Activated naive CD8-positive, alpha-beta T cell treated with anti-CD3 and anti-CD28 coated beads, Interleukin-2, amount 50 U/mL, for 24 hours (primary cell): ENCODE measurements at regions not wholly inside any gene's neighbourhood (a gene's known extent, or its start where the extent isn't known, plus 50 kb on each side); places are given as distances from the start of the nearest gene placed in this dataset.

Experiments used
- ATAC-seq: fragments of 150-1000 bp; cut with Tn5 transposase; one replicate; pipeline ENCODE4 v1.10.0; 2021
- DNase-seq: peaks from one replicate; pipeline ENCODE4 v3.0.0; 2021
- H3K27ac Mint-ChIP-seq: one replicate; pipeline ENCODE4 v1.8.0; 2021; ENCODE audit warnings: mild to moderate bottlenecking, mixed read lengths
- H3K27me3 Mint-ChIP-seq: one replicate; pipeline ENCODE4 v1.8.0; 2021; ENCODE audit warnings: mixed read lengths
- H3K36me3 Mint-ChIP-seq: one replicate; pipeline ENCODE4 v1.8.0; 2021; ENCODE audit warnings: low read depth, mixed read lengths
- H3K4me1 Mint-ChIP-seq: one replicate; pipeline ENCODE4 v1.8.0; 2021; ENCODE audit warnings: mixed read lengths
- H3K4me3 Mint-ChIP-seq: one replicate; pipeline ENCODE4 v1.8.0; 2021; ENCODE audit warnings: mild to moderate bottlenecking, moderate library complexity, mixed read lengths
- H3K9me3 Mint-ChIP-seq: one replicate; pipeline ENCODE4 v1.8.0; 2021; ENCODE audit warnings: mixed read lengths

GRCh38 chr12:124507188-124508109, 60.0 kb downstream of the NCOR2 start:
- Mint-ChIP-seq H3K4me1 (peaks cover 28% of the 10 kb centered on the region), H3K4me3 (no peak overlapping the region), H3K9me3 (no peaks in the 10 kb centered on the region), H3K27ac (no peak overlapping the region), H3K27me3 (no peaks in the 10 kb centered on the region), H3K36me3 (peaks cover 4% of the 10 kb centered on the region)
- DNase-seq, result no peak
- no peak for ATAC-seq

- ATAC-seq (no peak), DNase-seq (no peak)
- Mint-ChIP-seq H3K9me3 (no peaks in the 10 kb centered on the region), H3K4me1 (peaks cover 30% of the 10 kb centered on the region), H3K4me3 (no peak overlapping the region), H3K36me3 (peaks cover 3% of the 10 kb centered on the region), H3K27me3 (no peaks in the 10 kb centered on the region), H3K27ac (no peak overlapping the region)
These were observed 60.6 kb downstream of the NCOR2 start for GRCh38 chr12:124506832-124507153.

- no peak for DNase-seq
- Mint-ChIP-seq H3K27me3 (no peaks in the 10 kb centered on the region), H3K36me3 (peaks cover 3% of the 10 kb centered on the region), H3K9me3 (no peaks in the 10 kb centered on the region), H3K4me3 (no peak overlapping the region), H3K4me1 (peaks cover 34% of the 10 kb centered on the region), H3K27ac (no peak overlapping the region)
- ATAC-seq, result no peak
These were observed 61.1 kb downstream of the NCOR2 start for GRCh38 chr12:124506145-124506831.

GRCh38 chr12:124505001-124505818, 62.2 kb downstream of the NCOR2 start:
- ATAC-seq (no peak), DNase-seq (no peak)
- Mint-ChIP-seq H3K4me1 (peaks cover 31% of the 10 kb centered on the region), H3K4me3 (no peak overlapping the region), H3K27ac (no peak overlapping the region), H3K9me3 (no peaks in the 10 kb centered on the region), H3K36me3 (peaks cover 3% of the 10 kb centered on the region), H3K27me3 (no peaks in the 10 kb centered on the region)

GRCh38 chr12:124504273-124505000, 63.0 kb downstream of the NCOR2 start:
- peaks cover 3% of the 10 kb centered on the region for H3K36me3 Mint-ChIP-seq

GRCh38 chr12:124503305-124503704, 64.1 kb downstream of the NCOR2 start:
- DNase-seq, result no peak
- Mint-ChIP-seq H3K4me1 (peaks cover 32% of the 10 kb centered on the region), H3K27ac (no peak overlapping the region), H3K27me3 (no peaks in the 10 kb centered on the region), H3K4me3 (no peak overlapping the region), H3K36me3 (peaks cover 6% of the 10 kb centered on the region), H3K9me3 (no peaks in the 10 kb centered on the region)
- ATAC-seq, result no peak

More at GRCh38 chr12:124504273-124505000, 63.0 kb downstream of the NCOR2 start:
- Mint-ChIP-seq H3K9me3 (no peaks in the 10 kb centered on the region), H3K4me3 (no peak overlapping the region), H3K27me3 (no peaks in the 10 kb centered on the region), H3K27ac (no peak overlapping the region), H3K4me1 (peaks cover 32% of the 10 kb centered on the region)
- DNase-seq (no peak), ATAC-seq (no peak)

GRCh38 chr12:124502379-124502778, 65.0 kb downstream of the NCOR2 start:
- H3K27ac Mint-ChIP-seq, result no peak overlapping the region
- ATAC-seq (no peak), DNase-seq (no peak)
- no peaks in the 10 kb centered on the region for H3K27me3 Mint-ChIP-seq
- peaks cover 33% of the 10 kb centered on the region for H3K4me1 Mint-ChIP-seq
- peaks cover 6% of the 10 kb centered on the region for H3K36me3 Mint-ChIP-seq
- no peaks in the 10 kb centered on the region for H3K9me3 Mint-ChIP-seq
- H3K4me3 Mint-ChIP-seq, result no peak overlapping the region

- H3K27ac Mint-ChIP-seq, result no peak overlapping the region
- H3K4me3 Mint-ChIP-seq, result no peak overlapping the region
- H3K4me1 Mint-ChIP-seq, result peaks cover 33% of the 10 kb centered on the region
These were observed 65.6 kb downstream of the NCOR2 start for GRCh38 chr12:124501827-124502226.

GRCh38 chr12:124501112-124501561, 66.3 kb downstream of the NCOR2 start:
- Mint-ChIP-seq H3K27ac (no peak overlapping the region), H3K4me3 (no peak overlapping the region), H3K9me3 (no peaks in the 10 kb centered on the region), H3K27me3 (no peaks in the 10 kb centered on the region), H3K4me1 (peaks cover 30% of the 10 kb centered on the region), H3K36me3 (peaks cover 6% of the 10 kb centered on the region)
- ATAC-seq (no peak), DNase-seq (no peak)

More at GRCh38 chr12:124501827-124502226, 65.6 kb downstream of the NCOR2 start:
- Mint-ChIP-seq H3K36me3 (peaks cover 6% of the 10 kb centered on the region), H3K27me3 (no peaks in the 10 kb centered on the region), H3K9me3 (no peaks in the 10 kb centered on the region)
- ATAC-seq (no peak), DNase-seq (no peak)

GRCh38 chr12:124499898-124500244, 67.5 kb downstream of the NCOR2 start:
- ATAC-seq (no peak), DNase-seq (no peak)
- Mint-ChIP-seq H3K4me3 (no peak overlapping the region), H3K27me3 (no peaks in the 10 kb centered on the region), H3K4me1 (peaks cover 38% of the 10 kb centered on the region), H3K9me3 (no peaks in the 10 kb centered on the region), H3K27ac (no peak overlapping the region), H3K36me3 (peaks cover 6% of the 10 kb centered on the region)

GRCh38 chr12:124499190-124499753, 68.1 kb downstream of the NCOR2 start:
- H3K36me3 Mint-ChIP-seq, result peaks cover 6% of the 10 kb centered on the region
- H3K4me1 Mint-ChIP-seq, result peaks cover 44% of the 10 kb centered on the region
- no peak for DNase-seq
- no peak overlapping the region for H3K27ac Mint-ChIP-seq
- no peaks in the 10 kb centered on the region for H3K9me3 Mint-ChIP-seq
- no peak overlapping the region for H3K4me3 Mint-ChIP-seq
- no peaks in the 10 kb centered on the region for H3K27me3 Mint-ChIP-seq
- ATAC-seq, result no peak

- no peak overlapping the region for H3K4me3 Mint-ChIP-seq
- DNase-seq (no peak), ATAC-seq (no peak)
- peaks cover 52% of the 10 kb centered on the region for H3K4me1 Mint-ChIP-seq
- H3K27me3 Mint-ChIP-seq, result no peaks in the 10 kb centered on the region
- H3K27ac Mint-ChIP-seq, result no peak overlapping the region
- H3K36me3 Mint-ChIP-seq, result peaks cover 13% of the 10 kb centered on the region
- no peaks in the 10 kb centered on the region for H3K9me3 Mint-ChIP-seq
These were observed 68.9 kb downstream of the NCOR2 start for GRCh38 chr12:124498275-124499189.

- Mint-ChIP-seq H3K36me3 (peaks cover 12% of the 10 kb centered on the region), H3K4me1 (peaks cover 58% of the 10 kb centered on the region)
These were observed 69.8 kb downstream of the NCOR2 start for GRCh38 chr12:124497658-124498057.

More at GRCh38 chr12:124497658-124498057, 69.8 kb downstream of the NCOR2 start:
- Mint-ChIP-seq H3K9me3 (no peaks in the 10 kb centered on the region), H3K27ac (no peak overlapping the region), H3K4me3 (no peak overlapping the region), H3K27me3 (no peaks in the 10 kb centered on the region)
- DNase-seq (no peak), ATAC-seq (no peak)
